ENCODE measurements at regions not wholly inside any gene's neighbourhood (a gene's known extent, or its start where the extent isn't known, plus 50 kb on each side); places are given as distances from the start of the nearest gene placed in this dataset.

DNA sequence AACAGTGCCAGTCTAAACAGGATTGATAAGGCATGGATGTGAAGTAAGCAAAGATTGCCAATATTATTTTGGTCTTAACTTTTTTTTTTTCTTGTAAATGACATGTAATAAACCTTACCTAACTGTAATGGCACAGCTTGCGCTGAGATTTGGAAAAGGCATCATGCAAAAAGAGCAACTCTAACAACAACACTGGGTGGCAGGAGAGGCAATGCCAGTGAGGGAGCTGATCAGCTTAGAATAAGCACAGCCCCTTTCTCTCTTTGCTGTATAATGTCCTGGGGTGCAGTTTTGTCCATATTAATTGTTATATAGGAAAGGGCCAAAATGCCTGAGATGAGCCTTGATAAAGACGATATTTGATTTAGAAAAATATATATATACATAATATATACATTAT, 1589.7 kb upstream of the FLRT2 start:
- TF ChIP-seq, protein P1, sequence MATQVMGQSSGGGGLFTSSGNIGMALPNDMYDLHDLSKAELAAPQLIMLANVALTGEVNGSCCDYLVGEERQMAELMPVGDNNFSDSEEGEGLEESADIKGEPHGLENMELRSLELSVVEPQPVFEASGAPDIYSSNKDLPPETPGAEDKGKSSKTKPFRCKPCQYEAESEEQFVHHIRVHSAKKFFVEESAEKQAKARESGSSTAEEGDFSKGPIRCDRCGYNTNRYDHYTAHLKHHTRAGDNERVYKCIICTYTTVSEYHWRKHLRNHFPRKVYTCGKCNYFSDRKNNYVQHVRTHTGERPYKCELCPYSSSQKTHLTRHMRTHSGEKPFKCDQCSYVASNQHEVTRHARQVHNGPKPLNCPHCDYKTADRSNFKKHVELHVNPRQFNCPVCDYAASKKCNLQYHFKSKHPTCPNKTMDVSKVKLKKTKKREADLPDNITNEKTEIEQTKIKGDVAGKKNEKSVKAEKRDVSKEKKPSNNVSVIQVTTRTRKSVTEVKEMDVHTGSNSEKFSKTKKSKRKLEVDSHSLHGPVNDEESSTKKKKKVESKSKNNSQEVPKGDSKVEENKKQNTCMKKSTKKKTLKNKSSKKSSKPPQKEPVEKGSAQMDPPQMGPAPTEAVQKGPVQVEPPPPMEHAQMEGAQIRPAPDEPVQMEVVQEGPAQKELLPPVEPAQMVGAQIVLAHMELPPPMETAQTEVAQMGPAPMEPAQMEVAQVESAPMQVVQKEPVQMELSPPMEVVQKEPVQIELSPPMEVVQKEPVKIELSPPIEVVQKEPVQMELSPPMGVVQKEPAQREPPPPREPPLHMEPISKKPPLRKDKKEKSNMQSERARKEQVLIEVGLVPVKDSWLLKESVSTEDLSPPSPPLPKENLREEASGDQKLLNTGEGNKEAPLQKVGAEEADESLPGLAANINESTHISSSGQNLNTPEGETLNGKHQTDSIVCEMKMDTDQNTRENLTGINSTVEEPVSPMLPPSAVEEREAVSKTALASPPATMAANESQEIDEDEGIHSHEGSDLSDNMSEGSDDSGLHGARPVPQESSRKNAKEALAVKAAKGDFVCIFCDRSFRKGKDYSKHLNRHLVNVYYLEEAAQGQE (IDR thresholded peaks at IDR 0.05; ENCODE audit: unreplicated experiment): no peak
- no peak for TF ChIP-seq POLR2AphosphoS5 (IDR thresholded peaks at IDR 0.05; ENCODE audit: low read depth)
- no peak for TF ChIP-seq EZH2 (IDR thresholded peaks at IDR 0.05; ENCODE audit: low read depth, unreplicated experiment)
- TF ChIP-seq, protein P2, sequence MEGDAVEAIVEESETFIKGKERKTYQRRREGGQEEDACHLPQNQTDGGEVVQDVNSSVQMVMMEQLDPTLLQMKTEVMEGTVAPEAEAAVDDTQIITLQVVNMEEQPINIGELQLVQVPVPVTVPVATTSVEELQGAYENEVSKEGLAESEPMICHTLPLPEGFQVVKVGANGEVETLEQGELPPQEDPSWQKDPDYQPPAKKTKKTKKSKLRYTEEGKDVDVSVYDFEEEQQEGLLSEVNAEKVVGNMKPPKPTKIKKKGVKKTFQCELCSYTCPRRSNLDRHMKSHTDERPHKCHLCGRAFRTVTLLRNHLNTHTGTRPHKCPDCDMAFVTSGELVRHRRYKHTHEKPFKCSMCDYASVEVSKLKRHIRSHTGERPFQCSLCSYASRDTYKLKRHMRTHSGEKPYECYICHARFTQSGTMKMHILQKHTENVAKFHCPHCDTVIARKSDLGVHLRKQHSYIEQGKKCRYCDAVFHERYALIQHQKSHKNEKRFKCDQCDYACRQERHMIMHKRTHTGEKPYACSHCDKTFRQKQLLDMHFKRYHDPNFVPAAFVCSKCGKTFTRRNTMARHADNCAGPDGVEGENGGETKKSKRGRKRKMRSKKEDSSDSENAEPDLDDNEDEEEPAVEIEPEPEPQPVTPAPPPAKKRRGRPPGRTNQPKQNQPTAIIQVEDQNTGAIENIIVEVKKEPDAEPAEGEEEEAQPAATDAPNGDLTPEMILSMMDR (conservative IDR thresholded peaks at IDR 0.05; ENCODE audit: low read depth in 2 of 2): peak; percentile 13 to 51; a peak in 3 of 4 replicates
- no peak for TF ChIP-seq CREB1 (CRISPR knock-in tag; IDR thresholded peaks at IDR 0.05; ENCODE audit: low read depth)
- TF ChIP-seq, protein P3, sequence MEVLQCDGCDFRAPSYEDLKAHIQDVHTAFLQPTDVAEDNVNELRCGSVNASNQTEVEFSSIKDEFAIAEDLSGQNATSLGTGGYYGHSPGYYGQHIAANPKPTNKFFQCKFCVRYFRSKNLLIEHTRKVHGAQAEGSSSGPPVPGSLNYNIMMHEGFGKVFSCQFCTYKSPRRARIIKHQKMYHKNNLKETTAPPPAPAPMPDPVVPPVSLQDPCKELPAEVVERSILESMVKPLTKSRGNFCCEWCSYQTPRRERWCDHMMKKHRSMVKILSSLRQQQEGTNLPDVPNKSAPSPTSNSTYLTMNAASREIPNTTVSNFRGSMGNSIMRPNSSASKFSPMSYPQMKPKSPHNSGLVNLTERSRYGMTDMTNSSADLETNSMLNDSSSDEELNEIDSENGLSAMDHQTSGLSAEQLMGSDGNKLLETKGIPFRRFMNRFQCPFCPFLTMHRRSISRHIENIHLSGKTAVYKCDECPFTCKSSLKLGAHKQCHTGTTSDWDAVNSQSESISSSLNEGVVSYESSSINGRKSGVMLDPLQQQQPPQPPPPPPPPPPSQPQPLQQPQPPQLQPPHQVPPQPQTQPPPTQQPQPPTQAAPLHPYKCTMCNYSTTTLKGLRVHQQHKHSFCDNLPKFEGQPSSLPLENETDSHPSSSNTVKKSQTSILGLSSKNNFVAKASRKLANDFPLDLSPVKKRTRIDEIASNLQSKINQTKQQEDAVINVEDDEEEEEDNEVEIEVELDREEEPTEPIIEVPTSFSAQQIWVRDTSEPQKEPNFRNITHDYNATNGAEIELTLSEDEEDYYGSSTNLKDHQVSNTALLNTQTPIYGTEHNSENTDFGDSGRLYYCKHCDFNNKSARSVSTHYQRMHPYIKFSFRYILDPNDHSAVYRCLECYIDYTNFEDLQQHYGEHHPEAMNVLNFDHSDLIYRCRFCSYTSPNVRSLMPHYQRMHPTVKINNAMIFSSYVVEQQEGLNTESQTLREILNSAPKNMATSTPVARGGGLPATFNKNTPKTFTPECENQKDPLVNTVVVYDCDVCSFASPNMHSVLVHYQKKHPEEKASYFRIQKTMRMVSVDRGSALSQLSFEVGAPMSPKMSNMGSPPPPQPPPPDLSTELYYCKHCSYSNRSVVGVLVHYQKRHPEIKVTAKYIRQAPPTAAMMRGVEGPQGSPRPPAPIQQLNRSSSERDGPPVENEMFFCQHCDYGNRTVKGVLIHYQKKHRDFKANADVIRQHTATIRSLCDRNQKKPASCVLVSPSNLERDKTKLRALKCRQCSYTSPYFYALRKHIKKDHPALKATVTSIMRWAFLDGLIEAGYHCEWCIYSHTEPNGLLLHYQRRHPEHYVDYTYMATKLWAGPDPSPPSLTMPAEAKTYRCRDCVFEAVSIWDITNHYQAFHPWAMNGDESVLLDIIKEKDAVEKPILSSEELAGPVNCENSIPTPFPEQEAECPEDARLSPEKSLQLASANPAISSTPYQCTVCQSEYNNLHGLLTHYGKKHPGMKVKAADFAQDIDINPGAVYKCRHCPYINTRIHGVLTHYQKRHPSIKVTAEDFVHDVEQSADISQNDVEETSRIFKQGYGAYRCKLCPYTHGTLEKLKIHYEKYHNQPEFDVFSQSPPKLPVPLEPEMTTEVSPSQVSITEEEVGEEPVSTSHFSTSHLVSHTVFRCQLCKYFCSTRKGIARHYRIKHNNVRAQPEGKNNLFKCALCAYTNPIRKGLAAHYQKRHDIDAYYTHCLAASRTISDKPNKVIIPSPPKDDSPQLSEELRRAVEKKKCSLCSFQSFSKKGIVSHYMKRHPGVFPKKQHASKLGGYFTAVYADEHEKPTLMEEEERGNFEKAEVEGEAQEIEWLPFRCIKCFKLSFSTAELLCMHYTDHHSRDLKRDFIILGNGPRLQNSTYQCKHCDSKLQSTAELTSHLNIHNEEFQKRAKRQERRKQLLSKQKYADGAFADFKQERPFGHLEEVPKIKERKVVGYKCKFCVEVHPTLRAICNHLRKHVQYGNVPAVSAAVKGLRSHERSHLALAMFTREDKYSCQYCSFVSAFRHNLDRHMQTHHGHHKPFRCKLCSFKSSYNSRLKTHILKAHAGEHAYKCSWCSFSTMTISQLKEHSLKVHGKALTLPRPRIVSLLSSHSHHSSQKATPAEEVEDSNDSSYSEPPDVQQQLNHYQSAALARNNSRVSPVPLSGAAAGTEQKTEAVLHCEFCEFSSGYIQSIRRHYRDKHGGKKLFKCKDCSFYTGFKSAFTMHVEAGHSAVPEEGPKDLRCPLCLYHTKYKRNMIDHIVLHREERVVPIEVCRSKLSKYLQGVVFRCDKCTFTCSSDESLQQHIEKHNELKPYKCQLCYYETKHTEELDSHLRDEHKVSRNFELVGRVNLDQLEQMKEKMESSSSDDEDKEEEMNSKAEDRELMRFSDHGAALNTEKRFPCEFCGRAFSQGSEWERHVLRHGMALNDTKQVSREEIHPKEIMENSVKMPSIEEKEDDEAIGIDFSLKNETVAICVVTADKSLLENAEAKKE (CRISPR knock-in tag; IDR thresholded peaks at IDR 0.05): no peak
- TF ChIP-seq JUNB (IDR thresholded peaks at IDR 0.05; ENCODE audit: unreplicated experiment): no peak
- TF ChIP-seq ZNF331 (CRISPR knock-in tag; IDR thresholded peaks at IDR 0.05; ENCODE audit: low read depth): no peak
- TF ChIP-seq EZH2phosphoT487 (IDR thresholded peaks at IDR 0.05; ENCODE audit: unreplicated experiment): no peak
- TF ChIP-seq ZNF114 (CRISPR knock-in tag; IDR thresholded peaks at IDR 0.05): no peak
- no peak for TF ChIP-seq STAT1 (IDR thresholded peaks at IDR 0.05; ENCODE audit: unreplicated experiment)

Measured in GM23338 (cell line).